Esophagus muscularis mucosa (tissue), 4 donors: ENCODE measurements at regions not wholly inside any gene's neighbourhood (a gene's known extent, or its start where the extent isn't known, plus 50 kb on each side); places are given as distances from the start of the nearest gene placed in this dataset.

Experiments
- DNase-seq: peaks from one replicate; pipeline ENCODE4 v3.0.0-alpha.2; 2017; ENCODE audit errors: extremely low spot score
- H3K27ac ChIP-seq, 4 donors: fragments of 200-600 bp; sonication (generic); replicated peaks in 1 of 4; 1 replicate in 3 of 4; 2 replicates in 1 of 4; pipeline ENCODE4 v1.5.1; 2016 to 2019; ENCODE audit warnings: mild to moderate bottlenecking in 1 of 4
- H3K27me3 ChIP-seq, 4 donors: fragments of 200-600 bp; sonication (generic); one replicate each; pipeline versions ENCODE4 v1.5.1 to v1.6.0; 2016 to 2019
- H3K36me3 ChIP-seq, 4 donors: fragments of 200-600 bp; sonication (generic); one replicate each; pipeline ENCODE4 v1.5.1; 2016 to 2019
- H3K4me1 ChIP-seq, 4 donors: fragments of 200-600 bp; sonication (generic); one replicate each; pipeline ENCODE4 v1.5.1; 2016 to 2019
- H3K4me3 ChIP-seq, 4 donors: fragments of 200-600 bp; sonication (generic); 1 replicate in 2 of 4; 2 replicates in 2 of 4; pipeline ENCODE4 v1.5.1; 2016 to 2019; ENCODE audit warnings: mild to moderate bottlenecking in 4 of 4, moderate library complexity in 1 of 4
- H3K9me3 ChIP-seq, 4 donors: fragments of 200-600 bp; sonication (generic); 1 replicate in 3 of 4; 2 replicates in 1 of 4; pipeline ENCODE4 v1.5.1; 2016 to 2019
- CTCF ChIP-seq, 3 experiments: fragments of 200-600 bp in 2 of 3; fragments of 450-650 bp in 1 of 3; sonication (generic) in 2 of 3; IDR thresholded peaks; one replicate each; pipeline ENCODE4 v1.5.1; 2017 to 2019; ENCODE audit warnings: antibody characterized with exemption in 3 of 3, mild to moderate bottlenecking in 2 of 3, moderate library complexity in 1 of 3
- EP300 ChIP-seq: sonication (generic); formaldehyde crosslinking; IDR thresholded peaks from one replicate; pipeline ENCODE4 v1.6.1; 2017; ENCODE audit warnings: antibody characterized with exemption
- POLR2A ChIP-seq: fragments of 450-650 bp; IDR thresholded peaks from one replicate; pipeline ENCODE4 v1.6.1; 2017; ENCODE audit warnings: antibody characterized with exemption, moderate library complexity, mild to moderate bottlenecking, low read depth
- POLR2AphosphoS5 ChIP-seq, 2 donors: sonication (generic); formaldehyde crosslinking; IDR thresholded peaks; one replicate each; pipeline ENCODE4 v1.6.1; 2017; ENCODE audit warnings: antibody characterized with exemption in 2 of 2
- WGBS: methylation state at CpG from one replicate; pipeline ENCODE4 v1.1.5; 2018; 5-methylcytosine and 5-hydroxymethylcytosine counted together
- intact Hi-C: fragments of 100-400 bp; cut with DNase I; formaldehyde crosslinking; loops from one replicate; pipeline ENCODE4 v1.15.1; 2023

- intact Hi-C loops: no loop called here
- Histone ChIP-seq H3K36me3 (no peaks in the 10 kb centered on the region), H3K4me1 (no peaks in the 10 kb centered on the region), H3K27ac (no peak overlapping the region), H3K4me3 (no peak overlapping the region), H3K27me3 (no peaks in the 10 kb centered on the region), H3K9me3 (no peaks in the 10 kb centered on the region)
- TF ChIP-seq CTCF (IDR thresholded peaks at IDR 0.05): no peak
- TF ChIP-seq EP300: no peak
- TF ChIP-seq POLR2A: no peak
- TF ChIP-seq POLR2AphosphoS5 (IDR thresholded peaks at IDR 0.05): no peak
- no peak for DNase-seq
Measured at GRCh38 chr6:141452354-141452686, 680.4 kb upstream of the GJE1 start.

- Histone ChIP-seq H3K27me3 (no peaks in the 10 kb centered on the region), H3K9me3 (no peaks in the 10 kb centered on the region), H3K36me3 (no peaks in the 10 kb centered on the region), H3K4me1 (no peaks in the 10 kb centered on the region), H3K27ac (no peak overlapping the region), H3K4me3 (no peak overlapping the region)
- DNase-seq: no peak
- 74% methylated on average over 1 of the region's 1 CpG for WGBS
- no peak for TF ChIP-seq CTCF (IDR thresholded peaks at IDR 0.05)
- TF ChIP-seq POLR2A: no peak
- no peak for TF ChIP-seq POLR2AphosphoS5 (IDR thresholded peaks at IDR 0.05)
- intact Hi-C loops: no loop called here
Measured at GRCh38 chr6:141451511-141452353, 681.0 kb upstream of the GJE1 start.

- Histone ChIP-seq H3K4me3 (no peak overlapping the region), H3K36me3 (no peaks in the 10 kb centered on the region), H3K27me3 (no peaks in the 10 kb centered on the region), H3K4me1 (no peaks in the 10 kb centered on the region), H3K9me3 (no peaks in the 10 kb centered on the region), H3K27ac (no peak overlapping the region)
- intact Hi-C loops: no loop called here
- no peak for DNase-seq
- TF ChIP-seq EP300 (no peak), POLR2AphosphoS5 (IDR thresholded peaks at IDR 0.05) (no peak), POLR2A (no peak), CTCF (IDR thresholded peaks at IDR 0.05) (no peak)
Measured at GRCh38 chr6:141451181-141451510, 681.6 kb upstream of the GJE1 start.

GRCh38 chr6:141445928-141446628 lies 686.6 kb upstream of the GJE1 start:
- Histone ChIP-seq H3K27ac (no peak overlapping the region), H3K27me3 (no peaks in the 10 kb centered on the region), H3K4me1 (no peaks in the 10 kb centered on the region), H3K36me3 (no peaks in the 10 kb centered on the region), H3K9me3 (no peaks in the 10 kb centered on the region), H3K4me3 (no peak overlapping the region)
- WGBS: 75% methylated on average over 3 of the region's 3 CpGs
- DNase-seq: no peak
- intact Hi-C loops: no loop called here
- TF ChIP-seq CTCF (IDR thresholded peaks at IDR 0.05): no peak
- TF ChIP-seq POLR2AphosphoS5 (IDR thresholded peaks at IDR 0.05): no peak
- TF ChIP-seq POLR2A: no peak
- TF ChIP-seq EP300: no peak
